HG03460 (cell line): ENCODE measurements at regions not wholly inside any gene's neighbourhood (a gene's known extent, or its start where the extent isn't known, plus 50 kb on each side); places are given as distances from the start of the nearest gene placed in this dataset.
A peak's percentile ranks its signal among the peaks of the same experiment; 100 is the strongest.

ENCODE experiments used
- ATAC-seq: cut with Tn5 transposase; IDR thresholded peaks from one replicate; pipeline ENCODE4 v1.9.1; 2021; ENCODE audit not compliant: unreplicated experiment

- no peak for ATAC-seq
Measured at GRCh38 chr12:46437469-46437868, 64.9 kb upstream of the SLC38A2 start.

- ATAC-seq, result no peak
Measured at GRCh38 chr12:46436747-46437146, 64.2 kb upstream of the SLC38A2 start.

- ATAC-seq, result no peak
Measured at GRCh38 chr12:46435625-46436024, 63.1 kb upstream of the SLC38A2 start.

GRCh38 chr12:46435029-46435428, 62.5 kb upstream of the SLC38A2 start:
- no peak for ATAC-seq

- no peak for ATAC-seq
Measured at GRCh38 chr12:46433829-46434228, 61.3 kb upstream of the SLC38A2 start.

GRCh38 chr12:46432325-46432724, 59.8 kb upstream of the SLC38A2 start:
- no peak for ATAC-seq

- ATAC-seq, result peak; percentile 87
Measured at GRCh38 chr12:46430340-46430948, 57.9 kb upstream of the SLC38A2 start.
